GM12878 (cell line): ENCODE measurements at regions not wholly inside any gene's neighbourhood (a gene's known extent, or its start where the extent isn't known, plus 50 kb on each side); places are given as distances from the start of the nearest gene placed in this dataset.

Experiments used
- ATAC-seq: fragments of 200-7000 bp; cut with Tn5 transposase; 3 replicates; pipeline ENCODE4 v1.9.1; 2020; ENCODE audit warnings: mild to moderate bottlenecking, moderate library complexity
- BruUV-seq: library from RNA; stranded (reverse); fragments of 400-500 nt; replicated peaks from 2 replicates; lab custom pipeline; 2021; lab: Mats Ljungman, UMichigan
- CTCF ChIA-PET: fragments of 300-600 bp; sonication (Branson Sonifier 250); formaldehyde crosslinking; extraction: SDS; loops from one replicate; lab custom pipeline; 2021; ENCODE audit warnings: inconsistent platforms; lab: Yijun Ruan, JAX
- POLR2A ChIA-PET: fragments of 350-600 bp; formaldehyde crosslinking; extraction: SDS; loops from one replicate; lab custom pipeline; 2021; ENCODE audit warnings: inconsistent platforms; lab: Charles Lee
- RAD21 ChIA-PET: fragments of 300-600 bp; sonication (Branson Sonifier 250); formaldehyde crosslinking; loops from one replicate; lab custom pipeline; 2023; ENCODE audit warnings: antibody characterized with exemption; ENCODE audit not compliant: unreplicated experiment; lab: Charles Lee
- SMC1A ChIA-PET: fragments of 300-600 bp; sonication (Branson Sonifier 250); formaldehyde crosslinking; loops from one replicate; lab custom pipeline; 2023; ENCODE audit not compliant: unreplicated experiment, uncharacterized antibody; lab: Charles Lee
- DNase-seq: peaks from one replicate; pipeline ENCODE4 v3.0.0-alpha.2; 2011; ENCODE audit warnings: low read depth, low spot score
- FAIRE-seq: peaks from 3 replicates; lab custom pipeline; 2011; peaks lifted over from hg19 to GRCh38; lab: Jason Lieb, UNC
- H2AFZ ChIP-seq: 2 replicates; pipeline ENCODE4 v1.6.0; 2011; ENCODE audit warnings: low read depth, low read length, control low read depth; ENCODE audit not compliant: control insufficient read depth
- H3K27ac ChIP-seq: 2 replicates; pipeline ENCODE4 v1.5.1; 2011; ENCODE audit warnings: control low read depth; ENCODE audit not compliant: control insufficient read depth, insufficient read depth
- H3K27me3 ChIP-seq, 2 experiments: replicated peaks in 1 of 2; 2 replicates each; pipeline versions ENCODE4 v1.6.0 to v1.6.1; 2011; ENCODE audit warnings: low read length in 1 of 2; ENCODE audit not compliant: control insufficient read depth in 2 of 2, insufficient read depth in 2 of 2
- H3K36me3 ChIP-seq, 2 experiments: 2 replicates each; pipeline ENCODE4 v1.5.1; 2011; ENCODE audit warnings: low read length in 1 of 2; ENCODE audit not compliant: control insufficient read depth in 2 of 2, insufficient read depth in 2 of 2
- H3K4me1 ChIP-seq: 2 replicates; pipeline ENCODE4 v1.6.1; 2011; ENCODE audit warnings: mild to moderate bottlenecking, low read length, moderate library complexity, mixed read lengths; ENCODE audit not compliant: control insufficient read depth, insufficient read depth
- H3K4me2 ChIP-seq: 2 replicates; pipeline ENCODE4 v1.6.0; 2011; ENCODE audit warnings: control low read depth; ENCODE audit not compliant: control insufficient read depth, insufficient read depth
- H3K4me3 ChIP-seq: fragments of 200-600 bp; sonication (generic); 2 replicates; pipeline ENCODE4 v1.5.1; 2016
- H3K79me2 ChIP-seq: 2 replicates; pipeline ENCODE4 v1.6.0; 2011; ENCODE audit warnings: low read length; ENCODE audit not compliant: control insufficient read depth, insufficient read depth
- H3K9ac ChIP-seq: 2 replicates; pipeline ENCODE4 v1.8.0; 2011; ENCODE audit warnings: low read length, control low read depth, mixed read lengths; ENCODE audit not compliant: control insufficient read depth, insufficient read depth
- H3K9me3 ChIP-seq: replicated peaks from 3 replicates; pipeline ENCODE4 v1.5.1; 2011; ENCODE audit warnings: mild to moderate bottlenecking, low read length; ENCODE audit not compliant: control insufficient read depth, insufficient read depth
- H4K20me1 ChIP-seq: 2 replicates; pipeline ENCODE4 v1.6.0; 2011; ENCODE audit not compliant: control insufficient read depth, insufficient read depth
- ASH2L ChIP-seq: fragments of 300-600, 200-600 bp; sonication (generic); IDR thresholded peaks from 2 replicates; pipeline ENCODE4 v1.6.1; 2017; ENCODE audit warnings: low read depth, mild to moderate bottlenecking, borderline replicate concordance
- BRCA1 ChIP-seq: IDR thresholded peaks from 2 replicates; pipeline ENCODE4 v1.6.1; 2011; ENCODE audit warnings: low read depth, low read length, improper control_type of control experiment
- CBX3 ChIP-seq: fragments of 200-600 bp; sonication (generic); IDR thresholded peaks from 2 replicates; pipeline ENCODE4 v1.6.1; 2016; ENCODE audit warnings: low read depth, borderline replicate concordance
- CHD1 ChIP-seq: IDR thresholded peaks from 2 replicates; pipeline ENCODE4 v1.6.1; 2012; ENCODE audit warnings: low read depth, low read length, improper control_type of control experiment
- FOXM1 ChIP-seq: IDR thresholded peaks from 2 replicates; pipeline ENCODE4 v1.6.1; 2012; ENCODE audit warnings: low read depth, mild to moderate bottlenecking, inconsistent platforms, low read length, moderate library complexity
- GATAD2B ChIP-seq: fragments of 450-650 bp; conservative IDR thresholded peaks from 2 replicates; pipeline ENCODE4 v1.6.1; 2017; ENCODE audit warnings: low read depth, mild to moderate bottlenecking, moderate library complexity
- HDAC2 ChIP-seq: fragments of 200-600 bp; sonication (generic); IDR thresholded peaks from 2 replicates; pipeline ENCODE4 v1.6.1; 2017
- HDGF ChIP-seq: fragments of 450-650 bp; IDR thresholded peaks from 2 replicates; pipeline ENCODE4 v1.6.1; 2016; ENCODE audit warnings: antibody characterized with exemption
- IRF4 ChIP-seq: IDR thresholded peaks from 2 replicates; pipeline ENCODE4 v1.6.1; 2011; ENCODE audit warnings: low read depth, low read length
- PAX8 ChIP-seq: fragments of 450-650 bp; IDR thresholded peaks from 2 replicates; pipeline ENCODE4 v1.6.1; 2017; ENCODE audit warnings: mild to moderate bottlenecking, moderate library complexity
- POLR2AphosphoS5 ChIP-seq: IDR thresholded peaks from 2 replicates; pipeline ENCODE4 v1.6.1; 2011; ENCODE audit warnings: mild to moderate bottlenecking, low read length, inconsistent platforms
- RBBP5 ChIP-seq: fragments of 200-600 bp; sonication (generic); conservative IDR thresholded peaks from 2 replicates; pipeline ENCODE4 v1.6.1; 2016
- RELA ChIP-seq: fragments of 450-650 bp; IDR thresholded peaks from 2 replicates; pipeline ENCODE4 v1.8.0; 2014; ENCODE audit warnings: borderline replicate concordance; ENCODE audit not compliant: partially characterized antibody
- SMAD1 ChIP-seq: fragments of 450-650 bp; IDR thresholded peaks from 2 replicates; pipeline ENCODE4 v1.6.1; 2018; ENCODE audit warnings: mild to moderate bottlenecking, low read depth; ENCODE audit not compliant: partially characterized antibody
- WRNIP1 ChIP-seq: IDR thresholded peaks from 2 replicates; pipeline ENCODE4 v1.6.1; 2011; ENCODE audit warnings: low read depth, low read length, improper control_type of control experiment, borderline replicate concordance
- ZNF217 ChIP-seq: fragments of 450-650 bp; IDR thresholded peaks from 2 replicates; pipeline ENCODE4 v1.6.1; 2017; ENCODE audit warnings: antibody characterized with exemption, mild to moderate bottlenecking
- WGBS: methylation state at CpG from one replicate; pipeline ENCODE4 v1.1.6; 2016; ENCODE audit warnings: low lambda C conversion rate; ENCODE audit not compliant: insufficient replicate concordance, insufficient coverage; ENCODE audit errors: missing lambda C conversion rate; 5-methylcytosine and 5-hydroxymethylcytosine counted together
- in situ Hi-C: fragments of 300-500 bp; cut with MboI; formaldehyde crosslinking; loops from 9 replicates; pipeline ENCODE4 v1.14.3; 2018; ENCODE audit warnings: mixed read lengths
- intact Hi-C: fragments of 100-400 bp; cut with micrococcal nuclease; formaldehyde crosslinking; loops from one replicate; pipeline ENCODE4 v1.14.2; 2022; ENCODE audit not compliant: unreplicated experiment
- TF ChIP-seq, protein P1 (sequence below): fragments of 450-650 bp; IDR thresholded peaks from 2 replicates; pipeline ENCODE4 v1.6.1; 2017; ENCODE audit warnings: mild to moderate bottlenecking, low read depth, inconsistent platforms; ENCODE audit not compliant: poor library complexity, severe bottlenecking
- TF ChIP-seq, protein P2 (sequence below): fragments of 450-650 bp; formaldehyde crosslinking; IDR thresholded peaks from 2 replicates; pipeline ENCODE4 v1.4.0; 2020; ENCODE audit warnings: mild to moderate bottlenecking, moderate library complexity
- TF ChIP-seq, protein P3 (sequence below): IDR thresholded peaks from 2 replicates; pipeline ENCODE4 v1.6.1; 2011; ENCODE audit warnings: borderline replicate concordance, low read depth, mild to moderate bottlenecking, moderate library complexity, low read length; ENCODE audit not compliant: insufficient read depth, poor library complexity, severe bottlenecking

DNA sequence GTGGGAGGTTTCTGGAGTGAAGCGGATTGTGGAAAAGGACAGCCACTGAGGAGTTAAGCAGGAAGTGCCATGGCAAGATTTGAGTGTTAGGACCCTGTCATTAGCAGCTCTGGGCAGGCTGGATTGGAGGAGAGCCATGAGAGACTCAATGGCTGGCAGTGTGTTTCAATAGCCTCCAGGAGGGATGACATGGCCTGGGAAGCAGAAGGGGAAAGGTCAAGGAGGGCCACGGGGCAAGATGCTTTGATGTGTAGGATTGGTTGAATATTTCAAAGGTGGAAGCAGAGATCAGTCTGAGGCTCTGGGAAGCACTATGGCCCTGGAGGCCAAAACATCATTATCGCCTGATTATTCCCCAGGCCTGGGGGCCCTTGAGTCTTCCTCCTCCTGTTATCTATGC, 229.0 kb upstream of the HS6ST1 start (continued):
- TF ChIP-seq, protein P1, sequence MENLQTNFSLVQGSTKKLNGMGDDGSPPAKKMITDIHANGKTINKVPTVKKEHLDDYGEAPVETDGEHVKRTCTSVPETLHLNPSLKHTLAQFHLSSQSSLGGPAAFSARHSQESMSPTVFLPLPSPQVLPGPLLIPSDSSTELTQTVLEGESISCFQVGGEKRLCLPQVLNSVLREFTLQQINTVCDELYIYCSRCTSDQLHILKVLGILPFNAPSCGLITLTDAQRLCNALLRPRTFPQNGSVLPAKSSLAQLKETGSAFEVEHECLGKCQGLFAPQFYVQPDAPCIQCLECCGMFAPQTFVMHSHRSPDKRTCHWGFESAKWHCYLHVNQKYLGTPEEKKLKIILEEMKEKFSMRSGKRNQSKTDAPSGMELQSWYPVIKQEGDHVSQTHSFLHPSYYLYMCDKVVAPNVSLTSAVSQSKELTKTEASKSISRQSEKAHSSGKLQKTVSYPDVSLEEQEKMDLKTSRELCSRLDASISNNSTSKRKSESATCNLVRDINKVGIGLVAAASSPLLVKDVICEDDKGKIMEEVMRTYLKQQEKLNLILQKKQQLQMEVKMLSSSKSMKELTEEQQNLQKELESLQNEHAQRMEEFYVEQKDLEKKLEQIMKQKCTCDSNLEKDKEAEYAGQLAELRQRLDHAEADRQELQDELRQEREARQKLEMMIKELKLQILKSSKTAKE, result no peak
- no peak for TF ChIP-seq BRCA1
- no peak for TF ChIP-seq CHD1

DNA sequence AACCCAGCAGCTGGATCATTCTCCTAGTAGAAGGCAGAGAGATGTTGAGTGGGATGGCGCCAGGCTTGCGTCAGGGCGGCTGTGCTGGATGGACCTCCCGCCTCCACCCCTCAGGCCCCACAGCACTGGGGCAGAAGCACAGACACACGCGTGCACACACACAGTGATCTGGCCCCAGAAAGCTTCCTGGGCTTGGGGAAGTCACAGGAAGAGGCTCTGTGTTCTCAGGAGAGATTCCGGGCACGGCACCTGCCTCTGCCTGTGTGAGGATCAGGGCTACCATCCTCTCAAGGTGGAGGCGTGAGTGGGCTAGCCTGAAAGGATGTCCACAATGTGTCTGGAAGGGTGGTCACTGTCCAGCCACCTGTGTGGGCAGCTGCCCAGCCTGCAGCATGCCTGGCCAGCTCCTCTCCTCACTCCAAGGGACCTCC, 229.8 kb upstream of the HS6ST1 start:
- H4K20me1 ChIP-seq, result no peaks in the 10 kb centered on the region
- no peak overlapping the region for H3K27ac ChIP-seq
- in situ Hi-C loops (no loop called here), intact Hi-C loops (no loop called here)
- no peaks in the 10 kb centered on the region; a peak in 1 of 4 replicates for H3K27me3 ChIP-seq
- H3K4me1 ChIP-seq, result no peaks in the 10 kb centered on the region
- FAIRE-seq (no peak), ATAC-seq (no peak), DNase-seq (no peak)
- no peaks in the 10 kb centered on the region for H3K9me3 ChIP-seq
- BruUV-seq, result no TSS peak
- ChIA-PET CTCF (no interaction called here), RAD21 (no interaction called here), SMC1A (no interaction called here), POLR2A (no interaction called here)
- H2AFZ ChIP-seq, result no peak overlapping the region
- H3K4me3 ChIP-seq, result no peak overlapping the region
- no peaks in the 10 kb centered on the region for H3K79me2 ChIP-seq
- no peak overlapping the region for H3K4me2 ChIP-seq
- no peaks in the 10 kb centered on the region for H3K36me3 ChIP-seq
- no peak overlapping the region for H3K9ac ChIP-seq
- WGBS, result 45% methylated on average over 9 of the region's 9 CpGs
- TF ChIP-seq RBBP5 (no peak), HDGF (no peak), POLR2AphosphoS5 (no peak), IRF4 (no peak), ASH2L (no peak), GATAD2B (no peak), CBX3 (no peak), ZNF217 (no peak), WRNIP1 (no peak), HDAC2 (no peak), SMAD1 (no peak), PAX8 (no peak), RELA (no peak), FOXM1 (no peak)
- TF ChIP-seq, protein P2, sequence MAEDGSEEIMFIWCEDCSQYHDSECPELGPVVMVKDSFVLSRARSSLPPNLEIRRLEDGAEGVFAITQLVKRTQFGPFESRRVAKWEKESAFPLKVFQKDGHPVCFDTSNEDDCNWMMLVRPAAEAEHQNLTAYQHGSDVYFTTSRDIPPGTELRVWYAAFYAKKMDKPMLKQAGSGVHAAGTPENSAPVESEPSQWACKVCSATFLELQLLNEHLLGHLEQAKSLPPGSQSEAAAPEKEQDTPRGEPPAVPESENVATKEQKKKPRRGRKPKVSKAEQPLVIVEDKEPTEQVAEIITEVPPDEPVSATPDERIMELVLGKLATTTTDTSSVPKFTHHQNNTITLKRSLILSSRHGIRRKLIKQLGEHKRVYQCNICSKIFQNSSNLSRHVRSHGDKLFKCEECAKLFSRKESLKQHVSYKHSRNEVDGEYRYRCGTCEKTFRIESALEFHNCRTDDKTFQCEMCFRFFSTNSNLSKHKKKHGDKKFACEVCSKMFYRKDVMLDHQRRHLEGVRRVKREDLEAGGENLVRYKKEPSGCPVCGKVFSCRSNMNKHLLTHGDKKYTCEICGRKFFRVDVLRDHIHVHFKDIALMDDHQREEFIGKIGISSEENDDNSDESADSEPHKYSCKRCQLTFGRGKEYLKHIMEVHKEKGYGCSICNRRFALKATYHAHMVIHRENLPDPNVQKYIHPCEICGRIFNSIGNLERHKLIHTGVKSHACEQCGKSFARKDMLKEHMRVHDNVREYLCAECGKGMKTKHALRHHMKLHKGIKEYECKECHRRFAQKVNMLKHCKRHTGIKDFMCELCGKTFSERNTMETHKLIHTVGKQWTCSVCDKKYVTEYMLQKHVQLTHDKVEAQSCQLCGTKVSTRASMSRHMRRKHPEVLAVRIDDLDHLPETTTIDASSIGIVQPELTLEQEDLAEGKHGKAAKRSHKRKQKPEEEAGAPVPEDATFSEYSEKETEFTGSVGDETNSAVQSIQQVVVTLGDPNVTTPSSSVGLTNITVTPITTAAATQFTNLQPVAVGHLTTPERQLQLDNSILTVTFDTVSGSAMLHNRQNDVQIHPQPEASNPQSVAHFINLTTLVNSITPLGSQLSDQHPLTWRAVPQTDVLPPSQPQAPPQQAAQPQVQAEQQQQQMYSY (CRISPR knock-in tag), result no peak
- TF ChIP-seq, protein P3, sequence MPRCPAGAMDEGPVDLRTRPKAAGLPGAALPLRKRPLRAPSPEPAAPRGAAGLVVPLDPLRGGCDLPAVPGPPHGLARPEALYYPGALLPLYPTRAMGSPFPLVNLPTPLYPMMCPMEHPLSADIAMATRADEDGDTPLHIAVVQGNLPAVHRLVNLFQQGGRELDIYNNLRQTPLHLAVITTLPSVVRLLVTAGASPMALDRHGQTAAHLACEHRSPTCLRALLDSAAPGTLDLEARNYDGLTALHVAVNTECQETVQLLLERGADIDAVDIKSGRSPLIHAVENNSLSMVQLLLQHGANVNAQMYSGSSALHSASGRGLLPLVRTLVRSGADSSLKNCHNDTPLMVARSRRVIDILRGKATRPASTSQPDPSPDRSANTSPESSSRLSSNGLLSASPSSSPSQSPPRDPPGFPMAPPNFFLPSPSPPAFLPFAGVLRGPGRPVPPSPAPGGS, result no peak
